Fibroblast of skin of left biceps (primary cell): ENCODE measurements at regions not wholly inside any gene's neighbourhood (a gene's known extent, or its start where the extent isn't known, plus 50 kb on each side); places are given as distances from the start of the nearest gene placed in this dataset.

Source experiments
- DNase-seq, 2 experiments: peaks; one replicate each; pipeline ENCODE4 v3.0.0-alpha.2; 2013; ENCODE audit warnings: low read depth in 2 of 2

- DNase-seq = no peak
Measured at GRCh38 chr7:85074-85882, 107.1 kb upstream of the FAM20C start.

GRCh38 chr7:85883-86515 is 106.4 kb upstream of the FAM20C start:
- no peak for DNase-seq

GRCh38 chr7:86629-87028 is 105.7 kb upstream of the FAM20C start:
- DNase-seq = no peak

- DNase-seq = no peak
Measured at GRCh38 chr7:87047-87446, 105.3 kb upstream of the FAM20C start.

- DNase-seq = no peak
Measured at GRCh38 chr7:87671-88070, 104.7 kb upstream of the FAM20C start.

- no peak for DNase-seq
Measured at GRCh38 chr7:88095-88926, 104.1 kb upstream of the FAM20C start.

GRCh38 chr7:88927-89231 is 103.5 kb upstream of the FAM20C start:
- DNase-seq = no peak

GRCh38 chr7:89232-90019 is 102.9 kb upstream of the FAM20C start:
- peak; percentile 66 to 72 for DNase-seq

GRCh38 chr7:90111-91063 is 102.0 kb upstream of the FAM20C start:
- DNase-seq = peak; percentile 72 to 75

GRCh38 chr7:91396-92175 is 100.8 kb upstream of the FAM20C start:
- no peak for DNase-seq

- DNase-seq = no peak
Measured at GRCh38 chr7:92231-92674, 100.1 kb upstream of the FAM20C start.

GRCh38 chr7:92888-93672 is 99.3 kb upstream of the FAM20C start:
- DNase-seq = no peak

- DNase-seq = no peak
Measured at GRCh38 chr7:94251-94801, 98.0 kb upstream of the FAM20C start.

- peak; percentile 57 to 68 for DNase-seq
Measured at GRCh38 chr7:95180-95862, 97.0 kb upstream of the FAM20C start.

GRCh38 chr7:95863-96260 is 96.5 kb upstream of the FAM20C start:
- no peak for DNase-seq

GRCh38 chr7:96861-97260 is 95.5 kb upstream of the FAM20C start:
- no peak for DNase-seq

- no peak for DNase-seq
Measured at GRCh38 chr7:97310-97841, 95.0 kb upstream of the FAM20C start.
